Fibroblast of skin of left quadriceps (primary cell): ENCODE measurements at regions not wholly inside any gene's neighbourhood (a gene's known extent, or its start where the extent isn't known, plus 50 kb on each side); places are given as distances from the start of the nearest gene placed in this dataset.
"Not testable (repeated sequence)": the region's sequence is repeated elsewhere in the genome, so short reads cannot be mapped to it uniquely, and the experiment has no call there.

ENCODE experiments used
- DNase-seq, 2 experiments: peaks; one replicate each; pipeline ENCODE4 v3.0.0-alpha.2; 2013; ENCODE audit warnings: low read depth in 2 of 2

DNA sequence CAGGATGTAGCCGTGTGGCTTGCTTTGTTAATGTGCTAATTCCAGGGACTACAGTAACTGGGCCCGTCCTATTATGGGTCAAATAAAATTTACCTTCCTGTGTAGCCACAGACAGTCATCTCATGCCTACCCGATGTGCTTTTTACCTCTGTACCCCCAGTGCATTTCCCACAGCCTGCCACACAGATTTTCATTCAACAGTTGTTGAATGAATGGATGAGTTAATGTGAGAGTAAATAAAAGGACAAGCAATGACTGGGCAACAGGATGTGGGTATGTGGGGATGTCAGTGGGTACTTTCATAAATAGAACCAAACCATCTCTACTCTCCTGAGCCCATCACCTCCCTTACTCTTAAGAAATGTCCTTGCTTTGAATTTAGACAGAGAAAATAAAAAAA lies 441.2 kb upstream of the ZNF462 start:
- DNase-seq = no peak

DNA sequence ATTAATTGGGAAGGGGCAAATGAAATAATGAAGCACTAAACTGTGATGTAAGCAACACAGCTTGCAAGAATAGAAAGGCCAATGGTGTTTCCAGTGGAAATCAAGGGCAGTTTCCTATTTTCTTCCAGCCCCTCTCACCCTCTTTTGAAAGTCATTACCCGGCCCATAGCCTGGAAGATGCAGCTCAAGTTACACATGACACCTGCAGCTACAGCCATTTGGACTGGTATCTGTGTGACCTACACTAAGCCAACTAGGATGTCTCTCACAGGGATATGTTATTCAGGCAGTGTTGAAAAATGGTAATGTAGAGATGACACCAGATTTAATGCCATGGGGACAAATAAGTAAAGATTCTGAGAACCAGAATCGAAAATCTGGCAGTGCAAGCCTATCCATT lies 439.4 kb upstream of the ZNF462 start:
- DNase-seq = no peak

DNA sequence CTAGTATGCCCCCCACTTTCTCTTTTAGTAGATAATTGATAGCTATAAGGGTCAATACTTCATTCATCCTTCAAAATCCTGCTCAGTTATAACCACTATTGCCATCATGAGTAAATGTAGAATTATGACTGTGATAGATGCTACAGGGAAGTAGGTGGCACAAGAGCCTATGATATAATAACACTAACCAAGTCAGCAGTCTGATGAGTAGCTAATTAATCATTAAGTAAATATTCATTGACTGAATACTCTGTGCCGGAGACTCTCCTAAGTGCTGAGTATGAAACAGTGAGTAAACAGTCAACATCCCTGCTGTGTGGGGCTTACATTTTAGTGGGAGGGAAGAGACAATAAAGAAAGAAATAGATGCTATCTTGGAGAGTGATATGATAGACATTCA lies 430.3 kb upstream of the ZNF462 start:
- no peak for DNase-seq

DNA sequence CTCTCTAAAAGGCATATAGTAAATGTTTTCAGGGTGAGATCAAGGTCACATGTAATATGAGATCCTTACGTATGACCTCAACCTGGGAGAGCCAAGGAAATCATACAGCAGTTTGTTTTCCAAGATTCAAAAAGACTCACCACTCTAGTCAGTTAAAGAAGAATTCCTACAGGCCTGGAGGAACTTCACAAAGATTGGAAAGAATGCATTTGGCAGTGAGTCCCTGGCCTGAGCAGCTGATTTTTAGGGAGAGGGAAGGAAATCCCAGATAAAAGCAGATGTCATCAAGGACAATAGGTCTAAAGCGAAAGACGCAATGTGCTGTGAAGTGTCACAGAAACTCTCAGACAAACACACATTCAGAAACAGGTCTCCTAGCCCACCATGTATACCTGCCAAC lies 424.0 kb upstream of the ZNF462 start:
- DNase-seq = peak; percentile 29 to 40

DNA sequence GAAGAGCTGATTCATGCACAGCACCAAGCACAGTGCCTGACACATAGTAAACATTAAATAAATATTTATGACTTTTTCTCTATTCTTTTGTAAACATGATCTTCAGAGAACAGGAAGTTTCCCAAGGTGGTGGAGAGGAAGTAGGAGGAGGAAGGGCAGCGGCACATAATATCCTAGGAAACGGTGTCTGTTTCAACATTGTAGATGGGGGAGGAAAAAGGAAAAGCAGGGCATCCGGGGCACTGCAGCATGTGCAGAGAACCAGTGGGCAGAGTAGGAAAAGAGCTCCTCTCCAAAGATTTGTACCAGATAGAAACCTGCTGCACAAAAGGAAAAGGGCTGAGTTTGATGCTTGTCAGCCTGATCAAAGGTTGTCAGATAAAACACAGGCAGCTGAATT lies 421.7 kb upstream of the ZNF462 start:
- no peak for DNase-seq

DNA sequence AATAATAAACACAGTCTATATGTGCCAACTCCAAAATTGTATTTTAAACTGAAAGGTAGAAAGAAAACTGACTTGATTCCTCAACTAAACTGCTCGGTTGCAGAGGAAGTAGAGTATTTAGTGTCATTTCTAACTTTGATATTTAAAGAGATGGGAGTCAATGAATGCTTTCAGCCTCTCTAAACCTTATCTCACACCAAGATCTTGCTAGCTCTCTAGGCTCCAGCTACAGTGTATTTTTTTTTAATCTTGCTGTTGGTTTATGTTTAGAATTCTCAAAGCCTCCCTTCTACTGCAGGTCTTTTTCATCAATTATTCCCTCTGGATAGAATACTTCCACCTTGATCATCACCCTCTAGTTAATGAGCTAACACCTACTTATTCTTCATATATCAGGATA lies 419.4 kb upstream of the ZNF462 start:
- DNase-seq = no peak

DNA sequence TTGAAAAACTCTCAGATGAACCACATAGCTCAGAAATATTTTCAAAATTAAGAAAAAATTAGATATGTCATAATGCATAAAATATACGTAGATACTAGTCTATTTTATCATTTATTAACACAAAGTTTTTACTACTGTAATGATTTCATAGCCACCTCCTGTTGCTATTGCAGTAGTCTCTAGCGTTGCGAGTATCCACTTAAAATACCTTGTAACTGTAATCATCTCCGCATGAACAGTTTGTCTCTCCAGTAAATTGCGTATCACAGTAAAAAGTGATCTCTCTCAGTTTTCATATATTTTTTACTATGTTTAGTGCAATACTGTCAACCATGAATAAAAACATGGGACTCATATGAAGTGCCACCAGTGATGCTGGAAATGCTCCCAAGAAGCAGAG lies 417.9 kb upstream of the ZNF462 start:
- no peak for DNase-seq

DNA sequence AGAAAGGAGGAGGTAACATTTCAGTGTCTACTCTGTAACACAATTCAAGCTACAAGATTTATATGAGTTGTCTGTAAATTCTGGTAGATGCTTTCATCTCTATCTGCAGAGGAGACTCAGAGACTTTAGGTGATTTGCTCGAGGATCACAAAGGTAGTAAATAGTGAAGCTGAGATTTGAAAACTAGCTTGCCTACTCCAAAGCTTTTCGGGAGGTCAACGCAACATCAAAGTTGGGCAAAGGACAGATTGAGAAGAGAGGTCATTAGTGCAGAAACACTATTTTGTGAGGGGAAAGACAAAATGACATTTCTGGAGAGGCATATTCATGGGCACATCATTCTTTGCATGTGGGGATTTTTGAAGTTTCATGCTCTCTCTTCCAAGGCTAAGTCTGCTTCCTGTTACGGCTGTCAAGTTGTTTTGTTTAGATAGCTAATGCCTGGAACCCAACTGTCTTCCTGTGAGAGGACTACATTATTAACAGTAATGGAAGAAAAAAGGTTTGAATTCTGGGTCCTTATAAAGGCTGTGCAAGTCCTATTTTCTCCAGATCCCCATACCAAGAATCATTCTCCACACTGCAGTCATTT lies 413.5 kb upstream of the ZNF462 start:
- DNase-seq = no peak

DNA sequence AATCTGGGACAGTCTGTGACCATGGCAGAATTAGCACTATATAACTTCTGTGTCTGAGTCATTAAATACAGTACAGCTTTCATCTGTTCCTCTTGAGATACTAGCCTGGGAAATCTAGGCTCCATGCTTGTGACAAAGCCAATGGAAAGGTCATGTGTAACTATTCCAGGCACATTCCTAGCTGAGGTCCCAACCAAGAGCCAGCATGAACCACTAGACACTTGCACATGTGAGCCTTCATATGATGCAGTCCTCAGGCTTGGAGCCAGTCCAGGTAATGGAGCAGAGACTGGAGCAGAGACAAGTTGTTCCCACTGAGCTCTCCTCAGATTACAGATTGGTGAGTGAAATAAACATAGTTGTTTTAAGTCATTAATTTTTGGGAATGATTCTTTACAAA lies 412.4 kb upstream of the ZNF462 start:
- no peak for DNase-seq

DNA sequence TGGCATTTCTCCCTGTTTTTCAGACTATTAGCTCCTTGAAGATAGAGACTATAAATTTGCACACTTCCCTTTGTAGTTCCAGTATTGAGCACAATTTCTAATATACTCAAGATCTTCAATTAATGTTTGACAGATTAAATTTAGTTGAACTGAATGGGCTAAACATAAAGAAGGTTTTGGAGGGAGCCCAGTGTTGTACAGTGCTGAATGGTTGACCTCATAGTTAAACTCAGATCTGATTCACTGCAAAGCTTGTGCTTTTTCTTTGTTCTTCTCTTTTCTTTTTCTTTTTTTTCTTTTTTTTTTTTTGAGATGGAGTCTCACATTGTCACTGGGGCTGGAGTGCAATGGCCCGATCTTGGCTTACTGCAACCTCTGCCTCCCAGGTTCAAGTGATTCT lies 411.7 kb upstream of the ZNF462 start:
- no peak for DNase-seq

DNA sequence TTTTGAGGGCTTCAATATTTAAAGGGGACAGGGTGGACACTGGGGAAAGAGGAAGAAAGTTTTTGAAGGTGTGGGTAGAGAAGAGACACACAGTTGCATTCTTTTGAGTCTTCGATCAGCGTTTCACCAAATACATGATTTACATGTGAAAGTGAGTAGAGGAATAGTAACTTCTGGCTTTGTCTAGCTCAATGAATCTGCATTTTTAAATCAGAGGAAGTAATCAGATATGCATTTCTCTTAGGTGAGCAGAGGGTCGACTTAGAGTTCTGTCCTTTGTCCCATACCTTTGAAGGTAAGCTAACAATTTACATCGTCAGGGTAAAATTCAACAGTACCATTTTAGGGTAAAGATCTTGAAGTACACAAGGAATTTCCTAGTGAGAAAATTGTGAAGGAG lies 406.4 kb upstream of the ZNF462 start:
- DNase-seq = no peak

DNA sequence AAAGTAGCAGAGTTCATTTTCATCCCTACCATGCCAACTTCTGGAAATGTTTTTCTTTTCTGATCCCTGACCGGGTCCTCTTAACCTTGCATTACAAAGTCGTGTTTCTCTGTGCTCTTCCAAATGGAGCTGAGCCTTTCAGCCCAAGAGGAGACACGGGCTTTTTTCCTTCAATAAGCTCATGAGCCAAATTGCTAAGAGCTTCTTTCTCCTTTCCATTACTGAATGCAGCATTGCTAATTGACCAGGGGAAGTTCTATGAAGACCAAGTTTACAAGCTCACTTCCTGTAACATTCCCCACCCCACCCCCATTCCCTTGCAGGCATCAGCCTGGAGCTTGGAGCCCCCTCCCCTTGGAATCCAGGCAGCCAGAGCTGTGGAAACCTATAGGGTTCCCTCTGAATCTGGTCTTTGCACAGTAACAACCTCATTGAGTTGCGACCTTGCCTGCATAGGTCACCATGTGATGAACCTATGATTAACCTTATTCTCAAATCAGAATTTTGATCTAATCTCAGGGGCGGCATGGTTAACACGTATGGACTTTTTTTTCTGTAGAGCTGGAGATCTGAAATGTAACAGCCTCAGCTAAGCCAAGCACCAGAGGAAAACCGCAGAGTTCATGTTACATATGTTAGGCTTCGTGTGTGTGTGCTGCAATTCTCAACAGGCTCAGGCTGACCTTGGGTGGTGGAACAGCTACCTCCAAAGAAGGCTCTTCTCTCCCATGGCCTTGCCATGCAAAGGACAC lies 395.7 kb upstream of the ZNF462 start:
- peak; percentile 47 to 49 for DNase-seq

DNA sequence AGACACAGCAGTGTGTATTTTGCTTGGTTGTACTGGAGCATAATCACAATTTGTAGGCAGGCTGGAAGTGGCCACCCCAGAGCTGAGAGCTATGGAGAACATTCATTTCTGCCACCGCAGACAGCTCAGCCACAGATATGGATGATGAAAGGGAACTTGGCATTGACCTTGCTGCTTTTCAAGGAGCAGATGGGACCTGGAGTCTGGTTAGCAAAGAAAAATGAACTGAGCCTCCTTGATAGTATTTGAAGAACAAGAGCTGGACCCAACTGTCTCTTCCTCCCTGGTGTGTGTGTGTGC lies 395.2 kb upstream of the ZNF462 start:
- no peak for DNase-seq

DNA sequence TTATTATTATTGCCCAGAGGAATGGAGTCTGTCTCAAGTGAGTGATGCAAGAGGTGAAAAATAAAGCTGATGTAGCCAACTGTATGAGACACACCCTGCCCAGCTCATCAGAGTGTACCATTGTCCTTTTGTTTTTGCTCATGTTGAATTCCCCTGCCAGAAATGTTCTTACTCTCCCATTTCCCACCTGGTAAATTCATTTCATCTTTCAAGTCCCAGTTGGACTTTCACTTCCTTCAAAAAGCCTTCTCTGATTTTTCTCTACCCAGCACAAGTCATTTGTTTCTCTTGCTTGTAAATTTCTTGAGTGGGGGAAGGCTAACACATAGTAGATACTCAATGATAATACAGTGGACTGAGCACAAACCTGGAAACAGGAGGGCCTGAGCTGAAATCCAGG lies 394.5 kb upstream of the ZNF462 start:
- DNase-seq = no peak

DNA sequence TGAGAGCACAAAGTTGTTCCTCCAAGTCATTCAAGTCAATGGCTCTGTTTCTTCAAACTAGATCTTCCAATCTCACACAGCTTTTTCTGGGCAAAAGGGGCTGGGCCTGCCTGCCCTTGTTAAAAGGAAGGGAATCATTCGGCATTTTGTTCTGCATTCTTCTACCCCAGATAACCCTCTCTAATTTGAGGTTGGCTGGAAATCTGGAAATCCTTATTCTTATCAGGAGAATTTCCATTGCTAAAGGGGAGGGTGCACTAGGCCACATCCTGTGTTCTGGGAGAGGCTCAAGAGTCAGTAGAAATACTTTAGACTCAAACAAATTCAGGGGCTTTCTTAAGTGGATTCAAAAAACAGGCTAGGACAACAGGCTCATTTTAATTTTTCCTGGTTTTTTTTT lies 384.7 kb upstream of the ZNF462 start:
- no peak for DNase-seq

DNA sequence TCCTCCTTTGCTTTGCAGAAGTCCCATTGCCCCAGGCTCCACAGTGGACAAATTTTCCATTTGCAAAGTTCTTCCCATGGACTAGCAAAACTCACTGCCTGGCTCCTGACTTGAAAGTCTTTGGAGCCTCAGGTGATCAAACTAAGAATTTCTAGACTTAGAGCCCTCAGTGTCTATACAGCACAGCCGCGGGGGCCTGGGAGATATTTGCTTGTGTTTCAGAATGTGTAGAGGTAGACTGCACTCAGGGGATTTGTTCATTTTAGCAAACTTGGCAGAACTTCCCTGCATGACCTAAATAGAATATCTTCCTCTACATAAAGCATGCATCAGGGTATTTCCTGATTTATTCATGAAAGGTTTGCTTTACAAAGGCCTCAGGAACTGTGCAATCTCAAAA lies 384.2 kb upstream of the ZNF462 start:
- no peak for DNase-seq

DNA sequence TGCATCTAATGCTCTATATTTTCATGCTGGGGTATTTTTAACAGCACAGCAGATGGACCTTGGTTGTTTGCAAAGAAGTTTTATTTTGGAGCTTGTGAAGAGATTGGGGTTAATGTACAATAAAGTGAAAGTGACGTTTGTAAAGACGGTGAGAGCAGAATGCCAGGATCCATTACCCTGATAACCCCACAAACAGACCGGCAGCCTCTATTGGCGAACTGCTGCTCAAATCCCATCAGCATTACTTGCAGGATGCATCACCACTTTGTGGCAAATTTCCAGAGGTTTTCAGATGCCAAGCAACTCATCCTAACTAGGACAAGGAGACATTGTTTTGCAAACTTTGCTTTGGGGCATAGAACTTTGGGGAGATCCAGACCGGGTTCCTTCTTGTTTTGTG lies 383.3 kb upstream of the ZNF462 start:
- peak; percentile 31 to 49 for DNase-seq

DNA sequence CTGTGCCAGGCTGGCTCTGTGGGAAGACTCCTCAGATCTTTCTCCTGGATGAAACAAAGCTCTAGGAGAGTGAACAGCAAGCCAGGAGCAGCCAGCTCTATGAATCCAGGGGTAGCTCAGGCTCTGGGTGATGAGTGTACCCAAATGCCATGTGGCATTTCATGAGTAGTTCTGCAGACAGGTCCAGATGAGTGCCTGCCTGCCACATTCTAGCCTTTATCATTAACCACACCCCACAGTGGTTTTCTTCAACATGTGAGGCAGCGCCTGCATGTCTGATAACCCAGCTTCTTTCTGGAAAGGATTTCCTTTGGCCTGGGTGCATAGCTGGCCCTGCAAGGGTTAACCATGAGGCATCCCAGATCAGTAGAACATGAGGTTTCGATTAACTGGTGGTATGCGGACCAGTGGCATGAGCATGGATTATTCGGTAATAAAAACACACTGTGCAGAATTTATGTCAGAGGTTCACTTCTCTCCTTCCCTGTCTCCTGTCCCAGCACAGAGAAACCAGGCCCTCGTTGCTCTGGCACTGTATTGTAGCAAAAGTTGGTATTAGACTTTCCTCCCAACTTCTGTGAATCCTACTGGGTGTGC lies 381.9 kb upstream of the ZNF462 start:
- peak; percentile 75 to 76 for DNase-seq

DNA sequence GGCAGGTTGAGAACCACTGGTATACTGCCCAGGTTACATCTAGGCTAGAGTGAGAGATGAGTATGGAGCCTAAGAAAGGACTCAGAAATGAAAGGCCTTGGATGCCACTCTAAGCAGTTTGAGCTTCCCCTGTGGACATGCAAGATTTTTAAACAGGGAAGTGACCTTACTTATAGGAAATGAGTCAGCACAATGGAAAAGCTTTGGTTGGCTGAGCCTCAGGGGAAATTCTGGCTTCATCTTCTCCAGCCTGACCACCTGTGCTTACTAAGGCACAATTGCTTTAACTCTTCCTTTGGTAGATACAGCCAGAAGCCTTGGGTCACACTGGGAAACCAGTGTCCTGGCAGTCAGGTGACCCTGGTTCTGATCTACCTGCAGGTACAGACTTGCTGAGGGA lies 380.2 kb upstream of the ZNF462 start:
- no peak for DNase-seq

DNA sequence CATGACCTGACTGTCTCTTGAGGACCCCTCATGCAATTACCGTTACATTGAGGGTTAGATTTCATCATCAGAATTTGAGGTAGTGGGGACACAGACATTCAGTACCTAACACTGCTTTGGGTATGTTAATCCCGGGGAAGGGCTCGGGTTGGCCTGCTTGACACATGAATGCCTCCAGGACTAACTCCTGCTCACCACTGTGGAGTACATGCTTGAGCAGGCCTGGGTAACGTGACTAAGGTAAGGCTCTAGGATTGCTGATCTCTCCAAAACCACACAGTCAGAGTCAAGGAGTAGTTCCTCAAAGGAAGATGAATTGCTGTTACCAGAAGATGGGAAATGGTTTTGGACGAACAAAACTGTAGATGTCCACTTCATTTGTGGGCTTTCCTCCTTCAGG lies 376.3 kb upstream of the ZNF462 start:
- DNase-seq = no peak

DNA sequence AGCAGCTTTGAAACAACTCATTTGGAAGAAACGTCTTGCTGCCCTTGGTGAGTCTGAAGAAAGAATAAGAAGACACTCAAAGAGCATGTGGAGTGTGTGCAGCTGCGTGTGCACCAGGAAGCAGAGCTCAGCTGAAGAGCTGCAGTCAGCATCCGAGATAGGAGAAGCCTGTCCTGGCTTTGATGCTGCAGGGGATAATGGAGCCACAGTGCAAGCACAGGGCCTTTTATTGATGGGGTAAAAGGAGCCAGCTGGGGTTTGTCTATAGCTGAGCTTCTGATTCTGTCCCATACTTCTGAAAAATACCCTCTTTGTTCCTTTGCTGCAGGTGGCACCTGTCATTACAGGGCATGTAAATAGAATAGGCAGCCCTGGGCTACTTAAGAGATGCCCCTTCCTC lies 375.7 kb upstream of the ZNF462 start:
- no peak for DNase-seq

DNA sequence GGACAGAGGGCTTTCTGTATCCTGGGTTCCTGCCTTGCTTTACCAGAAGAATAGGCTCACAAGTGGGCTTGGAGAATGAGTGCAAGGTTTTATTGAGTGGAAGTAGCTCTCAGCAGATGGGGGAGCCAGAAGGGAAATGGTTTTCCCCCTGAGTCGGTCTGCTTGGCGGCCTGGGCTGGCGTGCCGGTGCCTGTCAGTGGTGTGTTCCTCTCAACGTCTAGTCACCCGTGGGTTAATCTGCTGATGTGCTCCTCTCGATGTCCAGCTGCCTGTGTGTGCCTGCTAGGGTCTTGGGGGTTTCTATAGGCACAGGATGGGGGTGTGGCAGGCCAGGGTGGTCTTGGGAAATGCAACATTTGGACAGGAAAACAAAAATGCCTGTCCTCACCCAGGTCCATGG lies 370.8 kb upstream of the ZNF462 start:
- not testable (repeated sequence) for DNase-seq

DNA sequence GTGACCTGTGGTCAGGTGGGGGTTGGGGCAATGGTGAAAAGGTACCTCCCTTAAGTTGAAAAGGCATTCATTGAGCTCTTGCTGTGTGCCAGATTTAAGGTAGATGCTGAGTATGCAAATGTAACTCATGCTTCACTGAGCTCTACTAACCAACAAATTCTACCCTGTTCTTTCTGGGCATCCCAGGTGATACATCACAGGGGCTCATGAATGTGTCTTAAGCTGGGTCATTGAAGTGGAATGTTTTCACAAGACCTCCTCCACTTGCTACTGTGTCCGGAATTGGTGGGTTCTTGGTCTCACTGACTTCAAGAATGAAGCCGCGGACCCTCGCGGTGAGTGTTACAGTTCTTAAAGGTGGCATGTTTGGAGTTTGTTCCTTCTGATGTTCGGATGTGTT lies 362.8 kb upstream of the ZNF462 start:
- DNase-seq = no peak

DNA sequence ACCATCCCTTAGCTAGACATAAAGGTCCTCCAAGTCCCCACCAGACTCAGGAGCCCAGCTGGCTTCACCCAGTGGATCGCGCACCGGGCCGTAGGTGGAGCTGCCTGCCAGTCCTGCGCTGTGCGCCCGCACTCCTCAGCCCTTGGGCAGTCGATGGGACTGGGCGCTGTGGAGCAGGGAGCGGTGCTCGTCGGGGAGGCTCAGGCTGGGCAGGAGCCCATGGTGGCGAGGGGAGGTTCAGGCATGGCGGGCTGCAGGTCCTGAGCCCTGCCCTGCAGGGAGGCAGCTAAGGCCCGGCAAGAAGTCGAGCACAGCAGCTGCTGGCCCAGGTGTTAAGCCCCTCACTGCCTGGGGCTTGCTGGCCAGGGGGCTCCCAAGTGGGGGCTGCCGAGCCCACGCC lies 361.8 kb upstream of the ZNF462 start:
- DNase-seq = not testable (repeated sequence)
